ACC112 (cell line): ENCODE measurements at regions not wholly inside any gene's neighbourhood (a gene's known extent, or its start where the extent isn't known, plus 50 kb on each side); places are given as distances from the start of the nearest gene placed in this dataset.
"Not testable (repeated sequence)": the region's sequence is repeated elsewhere in the genome, so short reads cannot be mapped to it uniquely, and the experiment has no call there.

Experiments
- H2AFZ ChIP-seq: fragments of 200-600 bp; sonication (generic); one replicate; pipeline ENCODE4 v1.6.0; 2017; ENCODE audit warnings: antibody characterized with exemption, low read length; ENCODE audit not compliant: unreplicated experiment
- H3K27ac ChIP-seq: fragments of 200-600 bp; sonication (generic); 2 replicates; pipeline ENCODE4 v1.5.1; 2014; ENCODE audit warnings: low read depth, mild to moderate bottlenecking, antibody characterized with exemption, low read length, moderate library complexity
- H3K27me3 ChIP-seq: fragments of 200-600 bp; sonication (generic); 2 replicates; pipeline ENCODE4 v1.6.1; 2014; ENCODE audit warnings: mild to moderate bottlenecking, antibody characterized with exemption, low read length, moderate library complexity, mixed read lengths; ENCODE audit not compliant: insufficient read depth
- H3K36me3 ChIP-seq: fragments of 200-600 bp; sonication (generic); 2 replicates; pipeline ENCODE4 v1.6.1; 2016; ENCODE audit warnings: mild to moderate bottlenecking, antibody characterized with exemption, low read length, moderate library complexity, mixed read lengths; ENCODE audit not compliant: insufficient read depth
- H3K4me1 ChIP-seq: fragments of 200-600 bp; sonication (generic); one replicate; pipeline ENCODE4 v1.6.1; 2016; ENCODE audit warnings: low read length, mixed read lengths; ENCODE audit not compliant: insufficient read depth, unreplicated experiment, control insufficient read depth
- H3K4me3 ChIP-seq: fragments of 200-600 bp; sonication (generic); 2 replicates; pipeline ENCODE4 v1.5.1; 2014; ENCODE audit warnings: mild to moderate bottlenecking, low read depth, low read length
- H3K79me2 ChIP-seq: fragments of 200-600 bp; sonication (generic); one replicate; pipeline ENCODE4 v1.6.0; 2016; ENCODE audit warnings: low read length; ENCODE audit not compliant: control insufficient read depth, unreplicated experiment, insufficient read depth

- H3K27ac ChIP-seq, result no peak overlapping the region
- H3K36me3 ChIP-seq, result no peaks in the 10 kb centered on the region
- H3K4me1 ChIP-seq, result no peaks in the 10 kb centered on the region
- H3K79me2 ChIP-seq, result no peaks in the 10 kb centered on the region
- H2AFZ ChIP-seq, result no peak overlapping the region
- no peaks in the 10 kb centered on the region for H3K27me3 ChIP-seq
- no peak overlapping the region for H3K4me3 ChIP-seq
Observed at GRCh38 chr4:127484117-127484516, 148.6 kb upstream of the INTU start.

GRCh38 chr4:127486248-127486647 lies 146.5 kb upstream of the INTU start:
- Histone ChIP-seq H3K4me1 (no peaks in the 10 kb centered on the region), H3K27ac (no peak overlapping the region), H3K4me3 (no peak overlapping the region), H3K36me3 (no peaks in the 10 kb centered on the region), H2AFZ (no peak overlapping the region), H3K79me2 (no peaks in the 10 kb centered on the region), H3K27me3 (no peaks in the 10 kb centered on the region)

- Histone ChIP-seq H3K27me3 (no peaks in the 10 kb centered on the region), H3K36me3 (no peaks in the 10 kb centered on the region), H2AFZ (no peak overlapping the region), H3K4me1 (no peaks in the 10 kb centered on the region), H3K79me2 (no peaks in the 10 kb centered on the region), H3K27ac (no peak overlapping the region), H3K4me3 (no peak overlapping the region)
Observed at GRCh38 chr4:127491571-127491970, 141.2 kb upstream of the INTU start.

GRCh38 chr4:127496875-127497274 lies 135.9 kb upstream of the INTU start:
- not testable (repeated sequence) for H3K36me3 ChIP-seq, H3K27ac ChIP-seq, H3K79me2 ChIP-seq, H2AFZ ChIP-seq, H3K4me3 ChIP-seq, H3K4me1 ChIP-seq, H3K27me3 ChIP-seq

GRCh38 chr4:127498366-127498765 lies 134.4 kb upstream of the INTU start:
- Histone ChIP-seq H2AFZ (no peak overlapping the region), H3K27ac (no peak overlapping the region), H3K4me3 (no peak overlapping the region), H3K27me3 (no peaks in the 10 kb centered on the region), H3K79me2 (no peaks in the 10 kb centered on the region), H3K36me3 (no peaks in the 10 kb centered on the region), H3K4me1 (peaks cover 21% of the 10 kb centered on the region)

GRCh38 chr4:127500242-127500641 lies 132.5 kb upstream of the INTU start:
- Histone ChIP-seq H3K27ac (no peak overlapping the region), H3K79me2 (no peaks in the 10 kb centered on the region), H3K27me3 (no peaks in the 10 kb centered on the region), H3K4me1 (peaks cover 26% of the 10 kb centered on the region), H3K4me3 (no peak overlapping the region), H3K36me3 (no peaks in the 10 kb centered on the region), H2AFZ (peak overlapping the region; percentile 16)

GRCh38 chr4:127501103-127501502 lies 131.7 kb upstream of the INTU start:
- Histone ChIP-seq H3K27me3 (no peaks in the 10 kb centered on the region), H3K27ac (peak overlapping the region; percentile 33), H3K36me3 (no peaks in the 10 kb centered on the region), H3K4me3 (peak overlapping the region; percentile 58; the same call in 1 of the 2 replicates), H3K79me2 (no peaks in the 10 kb centered on the region), H3K4me1 (peaks cover 26% of the 10 kb centered on the region), H2AFZ (peak overlapping the region; percentile 16)

- H3K36me3 ChIP-seq, result no peaks in the 10 kb centered on the region
- H3K79me2 ChIP-seq, result no peaks in the 10 kb centered on the region
- H3K27me3 ChIP-seq, result no peaks in the 10 kb centered on the region
- peak overlapping the region; percentile 81 for H2AFZ ChIP-seq
- no peak overlapping the region for H3K27ac ChIP-seq
- H3K4me1 ChIP-seq, result peaks cover 26% of the 10 kb centered on the region
- no peak overlapping the region for H3K4me3 ChIP-seq
Observed at GRCh38 chr4:127503111-127503510, 129.6 kb upstream of the INTU start.

GRCh38 chr4:127505203-127505602 lies 127.6 kb upstream of the INTU start:
- Histone ChIP-seq H2AFZ (no peak overlapping the region), H3K27ac (no peak overlapping the region), H3K36me3 (no peaks in the 10 kb centered on the region), H3K4me1 (peaks cover 36% of the 10 kb centered on the region), H3K27me3 (no peaks in the 10 kb centered on the region), H3K4me3 (no peak overlapping the region), H3K79me2 (no peaks in the 10 kb centered on the region)

GRCh38 chr4:127506283-127506682 lies 126.5 kb upstream of the INTU start:
- peaks cover 27% of the 10 kb centered on the region for H3K4me1 ChIP-seq
- H3K4me3 ChIP-seq, result no peak overlapping the region
- H3K36me3 ChIP-seq, result no peaks in the 10 kb centered on the region
- no peaks in the 10 kb centered on the region for H3K79me2 ChIP-seq
- no peak overlapping the region for H3K27ac ChIP-seq
- no peaks in the 10 kb centered on the region for H3K27me3 ChIP-seq
- H2AFZ ChIP-seq, result no peak overlapping the region

- Histone ChIP-seq H2AFZ (no peak overlapping the region), H3K4me3 (no peak overlapping the region), H3K79me2 (no peaks in the 10 kb centered on the region), H3K27ac (no peak overlapping the region), H3K4me1 (peaks cover 15% of the 10 kb centered on the region), H3K36me3 (no peaks in the 10 kb centered on the region), H3K27me3 (no peaks in the 10 kb centered on the region)
Observed at GRCh38 chr4:127509155-127509554, 123.6 kb upstream of the INTU start.
